ENCODE measurements at regions not wholly inside any gene's neighbourhood (a gene's known extent, or its start where the extent isn't known, plus 50 kb on each side); places are given as distances from the start of the nearest gene placed in this dataset.
"Not testable (repeated sequence)": the region's sequence is repeated elsewhere in the genome, so short reads cannot be mapped to it uniquely, and the experiment has no call there.

GRCh38 chr13:84865783-84866221 lies 933.4 kb downstream of the SLITRK6 start:
- DNase-seq (ENCODE audit: low read depth): no peak

- no peak for DNase-seq (ENCODE audit: low read depth)
These were observed 934.9 kb downstream of the SLITRK6 start for GRCh38 chr13:84864341-84864740.

- no peak for DNase-seq (ENCODE audit: low read depth)
These were observed 952.1 kb downstream of the SLITRK6 start for GRCh38 chr13:84847107-84847506.

- DNase-seq (ENCODE audit: low read depth): no peak
These were observed 953.2 kb downstream of the SLITRK6 start for GRCh38 chr13:84845907-84846619.

- no peak for DNase-seq (ENCODE audit: low read depth)
These were observed 954.7 kb downstream of the SLITRK6 start for GRCh38 chr13:84844473-84844872.

GRCh38 chr13:84843368-84843767 lies 955.9 kb downstream of the SLITRK6 start:
- DNase-seq (ENCODE audit: low read depth): no peak

- DNase-seq (ENCODE audit: low read depth): no peak
These were observed 951.9 kb upstream of the SLITRK1 start for GRCh38 chr13:84834201-84834600.

- no peak for DNase-seq (ENCODE audit: low read depth)
These were observed 949.7 kb upstream of the SLITRK1 start for GRCh38 chr13:84831666-84832657.

- DNase-seq (ENCODE audit: low read depth): no peak
These were observed 941.3 kb upstream of the SLITRK1 start for GRCh38 chr13:84823528-84823927.

GRCh38 chr13:84821261-84821660 lies 939.0 kb upstream of the SLITRK1 start:
- DNase-seq (ENCODE audit: low read depth): no peak

- DNase-seq (ENCODE audit: low read depth): no peak
These were observed 934.4 kb upstream of the SLITRK1 start for GRCh38 chr13:84816567-84817105.

GRCh38 chr13:84812789-84813188 lies 930.5 kb upstream of the SLITRK1 start:
- DNase-seq (ENCODE audit: low read depth): no peak

GRCh38 chr13:84812078-84812477 lies 929.8 kb upstream of the SLITRK1 start:
- DNase-seq (ENCODE audit: low read depth): no peak

- no peak for DNase-seq (ENCODE audit: low read depth)
These were observed 928.5 kb upstream of the SLITRK1 start for GRCh38 chr13:84810781-84811180.

GRCh38 chr13:84802073-84802472 lies 919.8 kb upstream of the SLITRK1 start:
- DNase-seq (ENCODE audit: low read depth): no peak

- DNase-seq (ENCODE audit: low read depth): no peak
These were observed 902.3 kb upstream of the SLITRK1 start for GRCh38 chr13:84784443-84785153.

- no peak for DNase-seq (ENCODE audit: low read depth)
These were observed 895.0 kb upstream of the SLITRK1 start for GRCh38 chr13:84777316-84777715.

GRCh38 chr13:84776593-84776992 lies 894.3 kb upstream of the SLITRK1 start:
- DNase-seq (ENCODE audit: low read depth): no peak

- not testable (repeated sequence) for DNase-seq (ENCODE audit: low read depth)
These were observed 893.6 kb upstream of the SLITRK1 start for GRCh38 chr13:84775920-84776319.

GRCh38 chr13:84774111-84774510 lies 891.8 kb upstream of the SLITRK1 start:
- no peak for DNase-seq (ENCODE audit: low read depth)

- DNase-seq (ENCODE audit: low read depth): no peak
These were observed 878.7 kb upstream of the SLITRK1 start for GRCh38 chr13:84760956-84761355.

- DNase-seq (ENCODE audit: low read depth): no peak
These were observed 866.9 kb upstream of the SLITRK1 start for GRCh38 chr13:84749126-84749525.

All from activated T-helper 1 cell treated with Interleukin-2 at 50 U/mL for 16 hours (primary cell).